Loucy (cell line): ENCODE measurements at regions not wholly inside any gene's neighbourhood (a gene's known extent, or its start where the extent isn't known, plus 50 kb on each side); places are given as distances from the start of the nearest gene placed in this dataset.

ENCODE experiments used
- EZH2phosphoT487 ChIP-seq: fragments of 200-600 bp; IDR thresholded peaks from 2 replicates; pipeline ENCODE4 v1.6.1; 2018; ENCODE audit warnings: antibody characterized with exemption, mild to moderate bottlenecking, moderate library complexity, borderline replicate concordance
- TF ChIP-seq, protein P1 (sequence below): fragments of 200-600 bp; sonication (generic); conservative IDR thresholded peaks from 2 replicates; pipeline ENCODE4 v1.5.1; 2014; ENCODE audit warnings: mild to moderate bottlenecking, antibody characterized with exemption, low read length

DNA sequence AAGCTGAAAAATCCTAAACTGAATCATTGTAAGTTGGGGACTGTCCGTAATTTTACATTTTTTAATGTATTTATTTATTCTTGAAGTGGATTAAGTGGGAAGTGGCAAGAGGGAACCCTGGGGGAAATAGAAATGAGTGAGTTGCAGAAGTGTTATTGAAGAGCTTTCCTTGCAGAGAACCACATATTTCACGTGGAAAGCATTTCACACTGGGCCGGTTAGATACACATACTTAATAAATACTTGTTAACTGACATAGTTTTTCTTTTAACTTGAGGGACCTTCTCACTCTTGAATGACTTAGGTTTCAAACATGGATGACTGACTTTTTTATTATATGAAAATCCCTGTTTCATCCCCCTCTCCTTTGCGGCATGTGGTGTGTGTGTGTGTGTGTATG is 239.3 kb downstream of the LMO4 start:
- TF ChIP-seq, protein P1, sequence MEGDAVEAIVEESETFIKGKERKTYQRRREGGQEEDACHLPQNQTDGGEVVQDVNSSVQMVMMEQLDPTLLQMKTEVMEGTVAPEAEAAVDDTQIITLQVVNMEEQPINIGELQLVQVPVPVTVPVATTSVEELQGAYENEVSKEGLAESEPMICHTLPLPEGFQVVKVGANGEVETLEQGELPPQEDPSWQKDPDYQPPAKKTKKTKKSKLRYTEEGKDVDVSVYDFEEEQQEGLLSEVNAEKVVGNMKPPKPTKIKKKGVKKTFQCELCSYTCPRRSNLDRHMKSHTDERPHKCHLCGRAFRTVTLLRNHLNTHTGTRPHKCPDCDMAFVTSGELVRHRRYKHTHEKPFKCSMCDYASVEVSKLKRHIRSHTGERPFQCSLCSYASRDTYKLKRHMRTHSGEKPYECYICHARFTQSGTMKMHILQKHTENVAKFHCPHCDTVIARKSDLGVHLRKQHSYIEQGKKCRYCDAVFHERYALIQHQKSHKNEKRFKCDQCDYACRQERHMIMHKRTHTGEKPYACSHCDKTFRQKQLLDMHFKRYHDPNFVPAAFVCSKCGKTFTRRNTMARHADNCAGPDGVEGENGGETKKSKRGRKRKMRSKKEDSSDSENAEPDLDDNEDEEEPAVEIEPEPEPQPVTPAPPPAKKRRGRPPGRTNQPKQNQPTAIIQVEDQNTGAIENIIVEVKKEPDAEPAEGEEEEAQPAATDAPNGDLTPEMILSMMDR = no peak
- TF ChIP-seq EZH2phosphoT487 = no peak
